GM18861 (cell line): ENCODE measurements at regions not wholly inside any gene's neighbourhood (a gene's known extent, or its start where the extent isn't known, plus 50 kb on each side); places are given as distances from the start of the nearest gene placed in this dataset.
"Not testable (repeated sequence)": the region's sequence is repeated elsewhere in the genome, so short reads cannot be mapped to it uniquely, and the experiment has no call there.

Experiments
- ATAC-seq: cut with Tn5 transposase; IDR thresholded peaks from one replicate; pipeline ENCODE4 v1.9.1; 2021; ENCODE audit not compliant: unreplicated experiment

- no peak for ATAC-seq
Observed at GRCh38 chr11:97502201-97502600, 1112.4 kb downstream of the JRKL start.

GRCh38 chr11:97506076-97506759 is 1116.4 kb downstream of the JRKL start:
- no peak for ATAC-seq

- ATAC-seq: no peak
Observed at GRCh38 chr11:97514446-97514845, 1124.6 kb downstream of the JRKL start.

GRCh38 chr11:97516688-97517087 is 1126.9 kb downstream of the JRKL start:
- ATAC-seq: no peak

- no peak for ATAC-seq
Observed at GRCh38 chr11:97525273-97525672, 1135.5 kb downstream of the JRKL start.

DNA sequence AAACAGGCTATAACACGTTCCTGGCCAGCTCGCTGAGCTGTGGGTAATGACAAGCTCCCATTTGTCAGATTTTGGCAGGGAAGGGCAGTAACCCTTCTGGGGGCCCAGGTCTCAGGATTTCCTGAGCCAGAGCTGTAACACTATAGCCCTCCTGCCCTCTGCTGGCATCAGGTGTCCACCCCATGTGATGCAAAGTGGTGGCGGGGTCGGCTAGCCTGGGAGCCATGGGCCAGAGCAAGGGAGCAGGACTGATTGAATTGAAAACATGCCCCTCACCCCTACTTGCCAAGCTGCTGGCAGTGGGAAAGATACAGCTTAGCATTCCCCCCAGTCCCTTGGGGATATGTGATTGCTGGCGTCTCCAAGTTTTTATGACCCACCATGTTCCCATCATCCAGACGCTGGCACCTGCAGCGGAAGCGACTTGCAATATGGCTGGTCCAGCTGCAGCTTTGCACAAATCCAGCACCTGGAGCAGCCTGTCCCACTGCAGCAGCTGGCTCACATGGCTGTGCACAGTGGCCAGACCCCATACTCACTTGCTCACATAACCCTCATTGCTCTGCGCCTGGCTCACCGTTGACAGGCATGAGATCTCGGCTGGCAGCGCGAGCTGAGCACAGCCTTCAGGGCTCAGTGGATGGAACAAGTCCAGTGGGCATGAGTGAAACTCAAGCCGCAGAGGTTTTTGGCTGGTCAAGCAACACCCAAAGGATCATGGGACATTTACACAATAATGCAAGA is 1147.8 kb downstream of the JRKL start:
- ATAC-seq: no peak

- ATAC-seq: no peak
Observed at GRCh38 chr11:97544431-97544830, 1154.6 kb downstream of the JRKL start.

- no peak for ATAC-seq
Observed at GRCh38 chr11:97548280-97548679, 1158.5 kb downstream of the JRKL start.

DNA sequence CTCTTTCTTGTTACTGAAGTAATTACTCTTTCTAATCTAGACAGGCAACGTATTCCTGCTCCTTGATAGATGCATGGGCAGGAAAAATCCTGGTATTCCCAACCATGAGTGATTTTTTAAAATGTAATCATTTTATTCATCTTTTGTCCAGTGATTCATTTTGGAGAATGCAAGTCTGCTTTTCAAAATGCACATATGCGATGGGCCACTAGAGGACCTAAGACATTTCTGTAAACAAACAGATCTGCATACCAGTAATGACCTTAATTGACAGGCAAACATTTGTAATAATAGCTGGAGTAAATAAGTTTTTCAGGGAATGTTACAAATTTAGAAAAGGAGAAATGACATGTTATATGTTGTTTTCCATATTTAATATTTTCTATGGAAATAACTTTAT is 1167.6 kb downstream of the JRKL start:
- no peak for ATAC-seq

DNA sequence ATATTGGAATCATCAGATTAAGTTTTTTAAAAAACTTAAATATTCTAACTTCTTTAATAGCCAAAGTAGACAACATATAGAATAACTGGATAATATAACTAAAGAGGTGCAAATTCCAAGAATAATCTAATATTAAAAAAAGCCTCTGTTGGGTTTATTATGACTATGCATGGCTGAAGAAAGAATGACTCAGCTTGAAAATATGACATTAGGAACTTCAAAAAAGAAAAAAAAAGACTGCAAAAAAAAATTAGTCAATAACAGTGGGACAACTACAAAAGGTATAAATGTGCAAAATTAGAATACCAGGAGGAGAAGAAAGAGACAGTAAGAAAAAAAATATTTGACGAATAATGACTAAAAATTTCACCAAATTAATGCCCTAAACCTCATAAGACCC is 1178.0 kb downstream of the JRKL start:
- no peak for ATAC-seq

- ATAC-seq: no peak
Observed at GRCh38 chr11:97570636-97571035, 1180.8 kb downstream of the JRKL start.

DNA sequence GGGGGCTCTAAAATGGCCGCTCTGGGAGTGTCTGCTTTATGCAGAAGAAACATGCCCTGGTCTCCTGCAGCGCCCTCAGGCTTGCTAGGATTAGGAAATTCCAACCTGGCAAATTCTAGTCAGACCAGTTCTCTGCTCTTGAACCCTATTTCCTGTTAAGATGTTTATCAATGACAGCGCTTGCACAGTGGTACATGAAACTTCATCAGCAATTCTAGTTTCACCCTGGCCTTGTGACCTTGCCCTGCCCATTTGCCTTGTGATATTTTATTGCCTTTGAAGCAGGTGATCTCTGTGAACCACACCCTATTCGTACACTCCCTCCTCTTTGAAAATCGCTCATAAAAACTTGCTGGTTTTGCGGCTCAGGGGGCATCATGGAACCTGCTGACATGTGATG is 1184.0 kb downstream of the JRKL start:
- not testable (repeated sequence) for ATAC-seq

DNA sequence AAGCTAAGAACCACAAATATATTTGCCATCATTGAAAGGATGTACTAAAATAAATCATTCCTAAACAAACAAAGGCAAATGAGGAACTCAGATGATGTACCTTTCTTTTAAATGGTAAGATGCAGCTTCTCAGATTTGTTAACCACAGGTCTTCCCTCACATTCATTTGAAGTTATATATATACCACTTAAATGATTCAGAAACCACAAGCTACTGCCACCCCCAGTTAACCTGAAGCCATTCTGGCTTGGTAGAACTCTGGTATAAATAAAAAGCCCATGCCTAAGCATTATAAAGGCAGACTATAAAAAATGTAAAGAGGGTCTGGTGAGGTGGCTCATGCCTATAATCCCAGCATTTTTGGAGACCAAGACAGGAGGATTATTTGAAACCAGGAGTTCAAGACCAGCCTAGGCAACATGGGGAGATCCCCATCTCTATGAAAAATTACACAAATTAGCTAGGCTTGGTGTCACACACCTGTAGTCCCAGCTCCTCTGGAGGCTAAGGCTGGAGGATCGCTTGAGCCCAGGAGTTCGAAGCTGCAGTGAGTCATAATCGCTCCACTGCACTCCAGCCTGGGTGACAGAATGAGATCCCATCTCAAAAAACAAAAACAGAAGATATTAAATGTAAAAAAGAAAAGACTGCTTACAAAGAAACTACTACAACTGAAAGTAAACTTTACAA is 1185.3 kb downstream of the JRKL start:
- ATAC-seq: no peak

GRCh38 chr11:97607291-97608000 is 1217.6 kb downstream of the JRKL start:
- no peak for ATAC-seq

DNA sequence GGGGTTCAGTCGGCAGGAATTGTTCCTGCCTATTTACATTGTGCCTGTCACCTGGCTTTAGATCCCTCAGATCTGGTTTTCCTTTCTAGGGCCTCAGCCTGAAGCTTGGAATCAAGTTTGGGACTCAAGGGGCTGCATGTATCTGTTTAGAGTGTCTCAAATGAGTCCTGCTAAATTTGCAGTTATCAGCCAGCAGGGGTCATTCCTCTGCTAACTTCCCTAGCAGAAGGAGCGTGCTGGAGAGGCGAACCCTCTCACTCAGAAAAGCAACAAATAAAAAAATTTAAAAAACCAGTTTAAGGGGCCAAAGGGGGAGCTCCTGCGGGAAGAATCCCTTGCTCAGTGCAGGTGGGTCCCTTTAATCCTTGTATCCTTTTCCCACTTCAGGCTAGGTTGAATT is 1220.2 kb downstream of the JRKL start:
- no peak for ATAC-seq

DNA sequence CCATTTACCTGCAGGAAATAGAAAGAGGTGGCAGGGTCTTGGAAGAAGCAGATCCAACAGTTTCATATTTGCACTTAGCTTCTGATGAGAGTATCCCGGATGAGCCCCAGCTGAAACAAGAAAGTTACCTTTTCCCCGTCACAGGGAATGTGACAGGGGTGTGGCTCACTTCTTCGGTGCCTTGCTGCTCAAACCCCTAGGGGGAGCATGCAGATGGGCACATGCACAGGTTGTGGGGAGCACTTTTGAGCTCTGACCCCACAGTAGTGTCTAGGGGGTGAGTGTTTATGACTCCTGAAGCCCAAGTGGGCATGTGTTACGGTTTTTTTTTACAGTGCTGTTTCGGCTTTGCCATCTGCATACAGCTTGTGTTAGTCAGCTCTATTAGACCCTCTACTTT is 1221.0 kb downstream of the JRKL start:
- no peak for ATAC-seq

- no peak for ATAC-seq
Observed at GRCh38 chr11:97611345-97611744, 1221.5 kb downstream of the JRKL start.

GRCh38 chr11:97614606-97615005 is 1224.8 kb downstream of the JRKL start:
- no peak for ATAC-seq

DNA sequence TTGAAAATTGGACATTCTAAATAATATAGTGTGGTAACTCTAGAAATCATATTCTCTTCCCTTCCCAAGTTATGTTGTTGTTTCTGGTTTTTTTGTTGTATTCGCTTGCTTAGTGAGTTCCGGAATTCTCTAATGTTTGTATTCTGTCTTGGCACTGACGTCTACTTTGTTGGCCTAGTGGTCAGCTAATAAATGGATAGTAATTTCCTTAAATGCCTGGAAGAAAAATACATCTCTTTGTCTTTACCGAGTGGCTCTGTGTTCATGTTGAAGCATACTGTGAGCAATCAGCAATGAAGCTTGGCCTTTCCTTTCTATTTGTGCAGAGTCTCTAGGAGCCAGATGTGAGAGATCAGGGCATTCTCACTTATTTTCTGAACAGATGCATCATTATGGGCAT is 1225.7 kb downstream of the JRKL start:
- ATAC-seq: no peak

GRCh38 chr11:97617031-97617430 is 1227.2 kb downstream of the JRKL start:
- ATAC-seq: no peak

GRCh38 chr11:97620007-97620406 is 1230.2 kb downstream of the JRKL start:
- ATAC-seq: no peak
